Gastrocnemius medialis (tissue), 4 donors: ENCODE measurements at regions not wholly inside any gene's neighbourhood (a gene's known extent, or its start where the extent isn't known, plus 50 kb on each side); places are given as distances from the start of the nearest gene placed in this dataset.

Experiments used
- ATAC-seq, 2 donors: fragments of 150-250 bp; one replicate each; pipeline ENCODE4 v1.9.1; 2016
- DNase-seq, 2 donors: peaks; one replicate each; pipeline ENCODE4 v3.0.0-alpha.2; 2019
- H3K27ac ChIP-seq, 4 donors: fragments of 200-600 bp; sonication (generic); 1 replicate in 1 of 4; 2 replicates in 3 of 4; pipeline ENCODE4 v1.5.1; 2016 to 2018; ENCODE audit warnings: mild to moderate bottlenecking in 2 of 4, moderate library complexity in 1 of 4
- H3K27me3 ChIP-seq, 3 donors: fragments of 200-600 bp; sonication (generic) in 2 of 3; 1 replicate in 1 of 3; 2 replicates in 2 of 3; pipeline versions ENCODE4 v1.5.1 to v1.6.0; 2016 to 2019; ENCODE audit warnings: mild to moderate bottlenecking in 1 of 3, moderate library complexity in 1 of 3
- H3K36me3 ChIP-seq, 2 donors: fragments of 200-600 bp; sonication (generic) in 1 of 2; one replicate each; pipeline ENCODE4 v1.5.1; 2017 to 2018
- H3K4me1 ChIP-seq, 2 donors: fragments of 200-600 bp; sonication (generic) in 1 of 2; one replicate each; pipeline ENCODE4 v1.5.1; 2016 to 2017; ENCODE audit warnings: mild to moderate bottlenecking in 2 of 2
- H3K4me3 ChIP-seq, 4 donors: fragments of 200-600 bp; sonication (generic) in 3 of 4; 1 replicate in 1 of 4; 2 replicates in 3 of 4; pipeline ENCODE4 v1.5.1; 2016 to 2019; ENCODE audit warnings: mild to moderate bottlenecking in 2 of 4
- H3K9me3 ChIP-seq, 3 donors: fragments of 200-600 bp; sonication (generic) in 2 of 3; 1 replicate in 1 of 3; 2 replicates in 2 of 3; pipeline ENCODE4 v1.5.1; 2016 to 2019
- POLR2A ChIP-seq, 2 donors: fragments of 450-650 bp; IDR thresholded peaks; one replicate each; pipeline ENCODE4 v1.6.1; 2017; ENCODE audit warnings: antibody characterized with exemption in 2 of 2, mild to moderate bottlenecking in 2 of 2, moderate library complexity in 2 of 2
- in situ Hi-C, 4 donors: fragments of 200-750 bp; cut with MboI; loops; one replicate each; pipeline versions ENCODE4 v1.15.0 to v1.8.0; 2017; ENCODE audit warnings: low sequenced_read_pairs in 4 of 4
- intact Hi-C: fragments of 100-400 bp; cut with DNase I; formaldehyde crosslinking; loops from one replicate; pipeline ENCODE4 v1.15.1; 2023; ENCODE audit warnings: low total_unique reads
- TF ChIP-seq, protein P1 (sequence below), 5 experiments: fragments of 450-650 bp in 3 of 5; fragments of 200-600 bp in 2 of 5; sonication (generic) in 2 of 5; IDR thresholded peaks in 4 of 5; conservative IDR thresholded peaks in 1 of 5; 1 replicate in 4 of 5; 2 replicates in 1 of 5; pipeline ENCODE4 v1.5.1; 2016 to 2019; ENCODE audit warnings: antibody characterized with exemption in 5 of 5, mild to moderate bottlenecking in 3 of 5, moderate library complexity in 3 of 5

DNA sequence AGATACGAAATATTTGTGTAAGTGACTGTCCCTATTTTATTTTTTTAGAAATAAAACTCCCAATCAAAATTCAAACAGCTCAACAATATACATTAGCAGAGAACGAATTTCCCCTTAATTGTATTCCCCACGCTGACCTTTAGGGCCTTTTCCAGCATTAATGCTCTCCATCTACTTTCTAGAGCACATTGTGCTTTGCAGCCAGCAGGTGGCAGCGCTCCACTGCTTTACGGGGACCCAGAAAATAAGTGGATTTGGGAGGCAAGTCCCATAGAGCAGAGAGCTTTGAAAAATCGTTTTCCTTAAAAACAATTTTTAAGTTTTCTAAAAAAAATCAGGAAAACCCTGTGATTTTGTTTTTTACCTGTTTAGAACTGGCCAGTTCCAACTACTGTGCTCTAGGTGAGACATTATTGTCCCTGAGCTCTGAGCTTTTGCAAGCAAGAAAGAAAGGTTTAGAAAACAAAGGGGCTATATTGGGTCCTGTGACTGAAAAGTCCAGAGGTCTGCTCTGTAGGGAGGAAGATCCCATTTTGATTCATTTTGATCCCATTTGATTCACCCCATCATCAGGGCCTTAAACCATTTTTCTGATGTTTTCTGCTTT is 144.4 kb upstream of the ZNF644 start:
- ATAC-seq (no peak), DNase-seq (no peak)
- no peaks in the 10 kb centered on the region for H3K36me3 ChIP-seq
- H3K9me3 ChIP-seq = no peaks in the 10 kb centered on the region
- H3K27ac ChIP-seq = no peak overlapping the region
- intact Hi-C loops (loop anchor here (10.0 kb wide), 2 partner anchors 141 to 591 kb away; partner anchors contain the start of gene ZNF644), in situ Hi-C loops (loop anchor here in 1 of 4 donors (25.0 kb wide), 1 partner anchor 579 kb away; no protein-coding TSS in a partner anchor)
- TF ChIP-seq POLR2A (IDR thresholded peaks at IDR 0.05) = no peak
- TF ChIP-seq, protein P1, sequence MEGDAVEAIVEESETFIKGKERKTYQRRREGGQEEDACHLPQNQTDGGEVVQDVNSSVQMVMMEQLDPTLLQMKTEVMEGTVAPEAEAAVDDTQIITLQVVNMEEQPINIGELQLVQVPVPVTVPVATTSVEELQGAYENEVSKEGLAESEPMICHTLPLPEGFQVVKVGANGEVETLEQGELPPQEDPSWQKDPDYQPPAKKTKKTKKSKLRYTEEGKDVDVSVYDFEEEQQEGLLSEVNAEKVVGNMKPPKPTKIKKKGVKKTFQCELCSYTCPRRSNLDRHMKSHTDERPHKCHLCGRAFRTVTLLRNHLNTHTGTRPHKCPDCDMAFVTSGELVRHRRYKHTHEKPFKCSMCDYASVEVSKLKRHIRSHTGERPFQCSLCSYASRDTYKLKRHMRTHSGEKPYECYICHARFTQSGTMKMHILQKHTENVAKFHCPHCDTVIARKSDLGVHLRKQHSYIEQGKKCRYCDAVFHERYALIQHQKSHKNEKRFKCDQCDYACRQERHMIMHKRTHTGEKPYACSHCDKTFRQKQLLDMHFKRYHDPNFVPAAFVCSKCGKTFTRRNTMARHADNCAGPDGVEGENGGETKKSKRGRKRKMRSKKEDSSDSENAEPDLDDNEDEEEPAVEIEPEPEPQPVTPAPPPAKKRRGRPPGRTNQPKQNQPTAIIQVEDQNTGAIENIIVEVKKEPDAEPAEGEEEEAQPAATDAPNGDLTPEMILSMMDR (IDR thresholded peaks at IDR 0.05 in 4 of 5, conservative IDR thresholded peaks at IDR 0.05 in 1 of 5) = peak in 4 of 5 experiments; percentile 14 to 64 (median 43)
- no peaks in the 10 kb centered on the region for H3K4me1 ChIP-seq
- no peaks in the 10 kb centered on the region for H3K27me3 ChIP-seq
- no peak overlapping the region for H3K4me3 ChIP-seq

DNA sequence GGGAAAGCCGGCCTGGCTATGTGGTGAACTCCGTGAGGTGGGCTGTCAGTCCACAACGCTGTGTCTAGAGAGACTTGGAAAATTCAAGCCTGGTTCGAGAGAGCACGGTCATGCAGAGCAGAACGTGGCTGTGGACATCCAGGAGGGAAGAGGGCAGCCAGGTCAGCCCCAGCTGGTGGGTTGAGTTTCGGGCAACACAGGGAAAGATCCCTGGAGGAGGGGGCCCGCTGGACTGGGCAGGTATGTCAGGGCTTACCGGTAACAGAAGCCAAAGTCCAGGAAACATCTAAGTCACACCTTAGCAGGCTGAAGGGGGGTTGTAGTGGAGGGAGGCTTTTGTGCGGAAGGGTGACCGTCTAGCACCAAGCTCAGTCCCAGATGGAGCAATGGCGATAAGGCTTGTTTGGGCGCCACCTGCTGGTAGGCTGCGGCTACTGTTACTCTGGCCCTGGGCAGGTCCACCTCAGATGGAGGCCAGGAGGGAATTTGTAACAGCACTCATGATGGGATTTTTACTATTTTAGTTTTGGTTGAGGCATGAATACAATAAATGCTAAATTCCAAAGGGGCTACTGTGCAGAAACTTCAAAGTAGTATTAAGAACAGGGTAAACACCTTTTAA is 143.3 kb upstream of the ZNF644 start:
- in situ Hi-C loops (loop anchor here in 1 of 4 donors (25.0 kb wide), 1 partner anchor 578 kb away; no protein-coding TSS in a partner anchor), intact Hi-C loops (loop anchor here (10.0 kb wide), 2 partner anchors 140 to 590 kb away; partner anchors contain the start of gene ZNF644)
- Histone ChIP-seq H3K27me3 (no peaks in the 10 kb centered on the region), H3K36me3 (no peaks in the 10 kb centered on the region), H3K27ac (no peak overlapping the region), H3K4me3 (no peak overlapping the region), H3K4me1 (no peaks in the 10 kb centered on the region), H3K9me3 (no peaks in the 10 kb centered on the region)
- TF ChIP-seq, protein P1 (IDR thresholded peaks at IDR 0.05 in 4 of 5, conservative IDR thresholded peaks at IDR 0.05 in 1 of 5) = peak; percentile 61 to 89 (median 78)
- TF ChIP-seq POLR2A (IDR thresholded peaks at IDR 0.05) = no peak
- DNase-seq (peak; percentile 27 to 47), ATAC-seq (peak; percentile 56 to 87)

DNA sequence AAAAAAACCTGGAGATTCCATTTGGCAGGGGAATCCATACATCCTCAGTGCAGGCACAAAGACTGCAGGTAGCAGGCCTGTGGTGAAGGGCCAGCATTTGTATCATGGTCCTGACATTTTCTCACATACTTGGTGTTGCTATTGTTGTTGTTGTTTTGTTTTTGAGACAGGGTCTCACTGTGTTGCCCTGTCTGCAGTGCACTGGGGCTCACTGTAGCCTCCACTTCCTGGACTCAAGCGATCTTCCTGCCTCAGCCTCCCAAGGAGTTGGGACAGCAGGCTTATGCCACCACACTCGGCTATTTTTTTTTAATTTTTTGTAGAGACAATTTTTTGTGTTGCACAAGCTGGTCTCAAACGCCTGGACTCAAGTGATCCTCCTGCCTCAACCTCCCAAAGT is 140.8 kb upstream of the ZNF644 start:
- Histone ChIP-seq H3K4me3 (no peak overlapping the region), H3K27ac (no peak overlapping the region), H3K36me3 (no peaks in the 10 kb centered on the region), H3K9me3 (no peaks in the 10 kb centered on the region), H3K4me1 (no peaks in the 10 kb centered on the region), H3K27me3 (no peaks in the 10 kb centered on the region)
- ATAC-seq (no peak), DNase-seq (no peak)
- in situ Hi-C loops = loop anchor here in 1 of 4 donors (25.0 kb wide), 1 partner anchor 575 kb away; no protein-coding TSS in a partner anchor
- intact Hi-C loops = loop anchor here (10.0 kb wide), 2 partner anchors 138 to 588 kb away; partner anchors contain the start of gene ZNF644
- TF ChIP-seq, protein P1 (IDR thresholded peaks at IDR 0.05 in 4 of 5, conservative IDR thresholded peaks at IDR 0.05 in 1 of 5) = no peak
- TF ChIP-seq POLR2A (IDR thresholded peaks at IDR 0.05) = no peak

DNA sequence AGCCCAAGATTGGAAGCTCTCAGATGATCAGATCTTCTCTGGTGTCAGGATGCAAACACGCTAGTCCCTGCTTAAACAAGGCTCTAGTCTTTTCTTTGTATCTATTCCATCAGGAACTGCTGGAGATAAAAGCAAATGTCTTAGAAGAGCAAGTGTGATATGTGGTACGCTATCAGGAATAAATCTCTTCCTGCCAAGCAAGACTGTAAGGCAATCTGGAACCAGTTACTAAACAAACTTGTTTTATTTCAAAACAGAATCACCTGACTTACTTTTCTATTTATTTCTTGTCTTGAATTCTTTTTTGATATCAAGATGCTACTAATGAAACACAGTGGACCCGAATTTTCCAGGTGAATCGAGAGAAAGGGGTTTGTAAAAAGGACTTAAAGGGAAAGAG is 139.9 kb upstream of the ZNF644 start:
- no peaks in the 10 kb centered on the region for H3K27me3 ChIP-seq
- intact Hi-C loops (loop anchor here (10.0 kb wide), 2 partner anchors 137 to 587 kb away; partner anchors contain the start of gene ZNF644), in situ Hi-C loops (loop anchor here in 1 of 4 donors (25.0 kb wide), 1 partner anchor 574 kb away; no protein-coding TSS in a partner anchor)
- H3K9me3 ChIP-seq = no peaks in the 10 kb centered on the region
- ATAC-seq (no peak), DNase-seq (no peak)
- no peaks in the 10 kb centered on the region for H3K4me1 ChIP-seq
- H3K36me3 ChIP-seq = no peaks in the 10 kb centered on the region
- TF ChIP-seq POLR2A (IDR thresholded peaks at IDR 0.05) = no peak
- TF ChIP-seq, protein P1 (IDR thresholded peaks at IDR 0.05 in 4 of 5, conservative IDR thresholded peaks at IDR 0.05 in 1 of 5) = no peak
- H3K27ac ChIP-seq = no peak overlapping the region
- no peak overlapping the region for H3K4me3 ChIP-seq
